ENCODE measurements at regions not wholly inside any gene's neighbourhood (a gene's known extent, or its start where the extent isn't known, plus 50 kb on each side); places are given as distances from the start of the nearest gene placed in this dataset.

DNA sequence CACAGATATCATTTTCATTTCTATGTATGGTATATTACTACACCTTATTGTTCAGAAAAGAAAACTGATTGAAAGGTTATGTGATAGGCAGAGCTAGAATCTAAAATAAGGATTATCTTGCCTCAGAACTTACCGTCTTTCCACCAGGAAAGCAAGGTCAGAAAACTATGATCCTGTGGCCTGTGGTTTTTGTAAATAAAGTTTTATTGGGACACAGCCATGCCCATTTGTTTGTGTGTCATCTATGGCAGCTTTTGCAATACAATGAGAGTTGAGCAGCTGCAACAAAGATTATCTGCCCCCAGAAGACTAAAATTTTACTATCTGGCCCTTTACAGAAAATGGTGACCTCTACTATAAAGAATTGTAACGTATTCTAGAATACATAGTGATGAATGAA, 314.7 kb upstream of the SLCO3A1 start:
- H3K9me3 ChIP-seq (ENCODE audit: insufficient read depth, low read length): no peaks in the 10 kb centered on the region
- no peak overlapping the region for H3K4me3 ChIP-seq (ENCODE audit: low read length)
- H3K4me2 ChIP-seq (ENCODE audit: low read length): no peak overlapping the region
- H4K20me1 ChIP-seq (ENCODE audit: insufficient read depth, low read length): no peaks in the 10 kb centered on the region
- no peaks in the 10 kb centered on the region for H3K4me1 ChIP-seq (ENCODE audit: low read length)
- H3K79me2 ChIP-seq (ENCODE audit: low read length): no peaks in the 10 kb centered on the region
- H3K27me3 ChIP-seq (ENCODE audit: low read depth, low read length): no peaks in the 10 kb centered on the region; the same call in 1 of the 2 replicates
- no peaks in the 10 kb centered on the region for H3K36me3 ChIP-seq (replicated peaks; ENCODE audit: low read depth, low read length)
- no peak overlapping the region for H3K27ac ChIP-seq (ENCODE audit: low read length)
- TF ChIP-seq, protein P1, sequence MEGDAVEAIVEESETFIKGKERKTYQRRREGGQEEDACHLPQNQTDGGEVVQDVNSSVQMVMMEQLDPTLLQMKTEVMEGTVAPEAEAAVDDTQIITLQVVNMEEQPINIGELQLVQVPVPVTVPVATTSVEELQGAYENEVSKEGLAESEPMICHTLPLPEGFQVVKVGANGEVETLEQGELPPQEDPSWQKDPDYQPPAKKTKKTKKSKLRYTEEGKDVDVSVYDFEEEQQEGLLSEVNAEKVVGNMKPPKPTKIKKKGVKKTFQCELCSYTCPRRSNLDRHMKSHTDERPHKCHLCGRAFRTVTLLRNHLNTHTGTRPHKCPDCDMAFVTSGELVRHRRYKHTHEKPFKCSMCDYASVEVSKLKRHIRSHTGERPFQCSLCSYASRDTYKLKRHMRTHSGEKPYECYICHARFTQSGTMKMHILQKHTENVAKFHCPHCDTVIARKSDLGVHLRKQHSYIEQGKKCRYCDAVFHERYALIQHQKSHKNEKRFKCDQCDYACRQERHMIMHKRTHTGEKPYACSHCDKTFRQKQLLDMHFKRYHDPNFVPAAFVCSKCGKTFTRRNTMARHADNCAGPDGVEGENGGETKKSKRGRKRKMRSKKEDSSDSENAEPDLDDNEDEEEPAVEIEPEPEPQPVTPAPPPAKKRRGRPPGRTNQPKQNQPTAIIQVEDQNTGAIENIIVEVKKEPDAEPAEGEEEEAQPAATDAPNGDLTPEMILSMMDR (IDR thresholded peaks at IDR 0.05; ENCODE audit: low read depth, low read length): no peak
- TF ChIP-seq EZH2phosphoT487 (IDR thresholded peaks at IDR 0.05; ENCODE audit: low read depth): no peak
- H3K9ac ChIP-seq (ENCODE audit: low read length): no peak overlapping the region
- H2AFZ ChIP-seq (ENCODE audit: low read depth, low read length): no peak overlapping the region

DNA sequence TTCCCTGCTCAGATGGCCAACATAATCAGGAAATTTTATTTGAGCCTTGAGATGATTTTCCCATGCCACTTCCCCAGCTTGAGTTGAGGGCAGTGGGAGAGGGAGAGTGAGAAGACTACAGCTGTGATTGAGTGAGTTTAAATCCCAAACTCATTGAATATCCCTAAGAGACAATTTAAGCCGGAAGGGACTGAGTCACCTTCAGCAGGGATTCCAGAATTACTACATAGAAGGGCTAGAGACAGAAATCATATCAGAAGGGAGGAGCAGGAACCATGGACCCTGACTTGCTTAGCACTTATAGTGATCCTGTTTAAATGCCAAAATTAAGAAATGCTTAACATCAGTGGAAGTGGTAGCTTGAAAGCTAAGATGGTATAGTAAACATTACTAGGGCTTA, 312.2 kb upstream of the SLCO3A1 start:
- H3K36me3 ChIP-seq (replicated peaks; ENCODE audit: low read depth, low read length): no peaks in the 10 kb centered on the region
- H3K4me2 ChIP-seq (ENCODE audit: low read length): no peak overlapping the region
- H3K27ac ChIP-seq (ENCODE audit: low read length): no peak overlapping the region
- no peaks in the 10 kb centered on the region for H3K79me2 ChIP-seq (ENCODE audit: low read length)
- H4K20me1 ChIP-seq (ENCODE audit: insufficient read depth, low read length): no peaks in the 10 kb centered on the region
- no peak for TF ChIP-seq EZH2phosphoT487 (IDR thresholded peaks at IDR 0.05; ENCODE audit: low read depth)
- TF ChIP-seq, protein P1 (IDR thresholded peaks at IDR 0.05; ENCODE audit: low read depth, low read length): no peak
- H2AFZ ChIP-seq (ENCODE audit: low read depth, low read length): no peak overlapping the region
- H3K27me3 ChIP-seq (ENCODE audit: low read depth, low read length): 0 out of 2 replicates have a peak, but pooled peaks cover 1% of the 10 kb centered on the region
- no peak overlapping the region for H3K4me3 ChIP-seq (ENCODE audit: low read length)
- H3K9me3 ChIP-seq (ENCODE audit: insufficient read depth, low read length): no peaks in the 10 kb centered on the region
- H3K9ac ChIP-seq (ENCODE audit: low read length): no peak overlapping the region
- no peaks in the 10 kb centered on the region for H3K4me1 ChIP-seq (ENCODE audit: low read length)

DNA sequence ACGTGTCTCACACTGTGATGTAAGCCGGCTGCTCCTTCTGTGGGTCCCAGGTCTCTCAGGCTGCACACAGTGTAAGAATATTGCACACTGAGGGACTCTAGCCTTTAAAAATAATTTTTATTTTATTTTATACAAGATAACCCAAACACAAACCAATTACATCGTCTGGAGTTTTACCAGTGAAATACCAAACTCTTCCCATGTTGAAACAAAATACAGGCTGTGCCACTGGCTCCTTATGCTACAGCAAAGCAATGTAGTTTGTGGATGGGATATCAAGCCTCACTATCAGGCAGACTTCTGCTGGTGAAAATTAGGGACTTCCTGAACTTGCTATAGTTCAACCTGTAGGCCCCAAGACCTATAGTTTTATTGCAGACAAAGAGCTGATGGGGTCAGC, 311.3 kb upstream of the SLCO3A1 start:
- Histone ChIP-seq H3K27ac (ENCODE audit: low read length) (no peak overlapping the region), H3K36me3 (replicated peaks; ENCODE audit: low read depth, low read length) (no peaks in the 10 kb centered on the region), H3K4me1 (ENCODE audit: low read length) (no peaks in the 10 kb centered on the region), H4K20me1 (ENCODE audit: insufficient read depth, low read length) (no peaks in the 10 kb centered on the region), H3K9me3 (ENCODE audit: insufficient read depth, low read length) (no peaks in the 10 kb centered on the region), H3K79me2 (ENCODE audit: low read length) (no peaks in the 10 kb centered on the region), H2AFZ (ENCODE audit: low read depth, low read length) (no peak overlapping the region), H3K27me3 (ENCODE audit: low read depth, low read length) (0 out of 2 replicates have a peak, but pooled peaks cover 3% of the 10 kb centered on the region), H3K4me2 (ENCODE audit: low read length) (no peak overlapping the region), H3K9ac (ENCODE audit: low read length) (no peak overlapping the region), H3K4me3 (ENCODE audit: low read length) (no peak overlapping the region)
- no peak for TF ChIP-seq EZH2phosphoT487 (IDR thresholded peaks at IDR 0.05; ENCODE audit: low read depth)
- TF ChIP-seq, protein P1 (IDR thresholded peaks at IDR 0.05; ENCODE audit: low read depth, low read length): no peak

DNA sequence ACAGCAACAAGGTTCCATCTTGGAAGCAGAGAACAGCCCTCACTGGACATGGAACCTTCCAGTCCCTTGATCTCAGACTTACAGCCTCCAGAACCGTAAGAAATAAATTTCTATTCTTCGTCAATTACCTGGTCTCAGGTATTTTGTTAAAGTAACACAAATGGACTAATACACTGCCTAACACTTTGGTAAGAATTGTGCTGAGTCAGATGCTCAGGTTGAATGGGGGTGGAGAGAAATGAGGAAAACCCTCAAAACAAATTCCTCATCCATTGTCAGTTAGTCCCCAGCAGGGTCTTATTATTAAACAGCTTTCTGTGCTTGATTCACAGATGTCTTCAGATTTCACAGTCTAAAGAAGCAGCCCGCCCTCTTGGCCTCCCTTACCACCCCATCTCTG, 306.2 kb upstream of the SLCO3A1 start:
- Histone ChIP-seq H3K4me3 (ENCODE audit: low read length) (no peak overlapping the region), H2AFZ (ENCODE audit: low read depth, low read length) (no peak overlapping the region), H3K27ac (ENCODE audit: low read length) (no peak overlapping the region), H3K9ac (ENCODE audit: low read length) (no peak overlapping the region), H4K20me1 (ENCODE audit: insufficient read depth, low read length) (no peaks in the 10 kb centered on the region), H3K27me3 (ENCODE audit: low read depth, low read length) (0 out of 2 replicates have a peak, but pooled peaks cover 3% of the 10 kb centered on the region), H3K36me3 (replicated peaks; ENCODE audit: low read depth, low read length) (no peaks in the 10 kb centered on the region), H3K4me2 (ENCODE audit: low read length) (no peak overlapping the region), H3K79me2 (ENCODE audit: low read length) (no peaks in the 10 kb centered on the region), H3K9me3 (ENCODE audit: insufficient read depth, low read length) (no peaks in the 10 kb centered on the region), H3K4me1 (ENCODE audit: low read length) (no peaks in the 10 kb centered on the region)
- TF ChIP-seq EZH2phosphoT487 (IDR thresholded peaks at IDR 0.05; ENCODE audit: low read depth): no peak
- TF ChIP-seq, protein P1 (IDR thresholded peaks at IDR 0.05; ENCODE audit: low read depth, low read length): no peak

All from OCI-LY3 (cell line).